HG03025 (cell line): ENCODE measurements at regions not wholly inside any gene's neighbourhood (a gene's known extent, or its start where the extent isn't known, plus 50 kb on each side); places are given as distances from the start of the nearest gene placed in this dataset.

Experiments
- ATAC-seq: cut with Tn5 transposase; IDR thresholded peaks from one replicate; pipeline ENCODE4 v1.9.1; 2021; ENCODE audit warnings: mild to moderate bottlenecking, moderate library complexity; ENCODE audit not compliant: unreplicated experiment, low FRiP score

- no peak for ATAC-seq
These were observed 184.8 kb downstream of the RPS29 start for GRCh38 chr14:49401373-49401772.

GRCh38 chr14:49396801-49397200 is 189.4 kb downstream of the RPS29 start:
- ATAC-seq, result no peak

GRCh38 chr14:49381778-49382177 is 204.4 kb downstream of the RPS29 start:
- ATAC-seq, result no peak

GRCh38 chr14:49367696-49368095 is 218.5 kb downstream of the RPS29 start:
- no peak for ATAC-seq

GRCh38 chr14:49366416-49366815 is 219.8 kb downstream of the RPS29 start:
- ATAC-seq, result no peak

GRCh38 chr14:49364752-49365117 is 221.4 kb downstream of the RPS29 start:
- no peak for ATAC-seq

GRCh38 chr14:49363821-49364751 is 222.1 kb downstream of the RPS29 start:
- no peak for ATAC-seq

GRCh38 chr14:49362916-49363315 is 223.3 kb downstream of the RPS29 start:
- ATAC-seq, result no peak

- ATAC-seq, result no peak
These were observed 247.1 kb downstream of the RPS29 start for GRCh38 chr14:49339130-49339529.

GRCh38 chr14:49319810-49320209 is 266.4 kb downstream of the RPS29 start:
- no peak for ATAC-seq

GRCh38 chr14:49315570-49315969 is 270.6 kb downstream of the RPS29 start:
- no peak for ATAC-seq

- ATAC-seq, result no peak
These were observed 271.4 kb downstream of the RPS29 start for GRCh38 chr14:49314737-49315136.

- no peak for ATAC-seq
These were observed 273.1 kb downstream of the RPS29 start for GRCh38 chr14:49313108-49313507.

- no peak for ATAC-seq
These were observed 275.9 kb downstream of the RPS29 start for GRCh38 chr14:49310298-49310697.

- ATAC-seq, result peak; percentile 55
These were observed 279.9 kb downstream of the RPS29 start for GRCh38 chr14:49306152-49306751.

GRCh38 chr14:49303946-49304516 is 282.1 kb downstream of the RPS29 start:
- ATAC-seq, result no peak

GRCh38 chr14:49297102-49297501 is 289.1 kb downstream of the RPS29 start:
- ATAC-seq, result no peak

GRCh38 chr14:49294621-49295148 is 291.5 kb downstream of the RPS29 start:
- ATAC-seq, result no peak

GRCh38 chr14:49287004-49287403 is 299.2 kb downstream of the RPS29 start:
- ATAC-seq, result no peak

- ATAC-seq, result no peak
These were observed 299.8 kb downstream of the RPS29 start for GRCh38 chr14:49286257-49286983.

- ATAC-seq, result no peak
These were observed 305.6 kb downstream of the RPS29 start for GRCh38 chr14:49280566-49280965.
